ENCODE measurements at regions not wholly inside any gene's neighbourhood (a gene's known extent, or its start where the extent isn't known, plus 50 kb on each side); places are given as distances from the start of the nearest gene placed in this dataset.
A peak's percentile ranks its signal among the peaks of the same experiment; 100 is the strongest.

- peak in 1 of 14 donors; percentile 83 for DNase-seq
Measured at GRCh38 chr2:66850376-66850775, 415.5 kb downstream of the MEIS1 start.

- no peak for DNase-seq
Measured at GRCh38 chr2:66851449-66851872, 416.5 kb downstream of the MEIS1 start.

GRCh38 chr2:66852953-66853352, 418.0 kb downstream of the MEIS1 start:
- DNase-seq = no peak

- no peak for DNase-seq
Measured at GRCh38 chr2:66853585-66853984, 418.7 kb downstream of the MEIS1 start.

- DNase-seq = no peak
Measured at GRCh38 chr2:66854298-66854697, 419.4 kb downstream of the MEIS1 start.

- no peak for DNase-seq
Measured at GRCh38 chr2:66862885-66863650, 428.1 kb downstream of the MEIS1 start.

- no peak for DNase-seq
Measured at GRCh38 chr2:66865161-66865560, 430.2 kb downstream of the MEIS1 start.

GRCh38 chr2:66866331-66867062, 431.6 kb downstream of the MEIS1 start:
- DNase-seq = no peak

- no peak for DNase-seq
Measured at GRCh38 chr2:66867063-66867441, 432.1 kb downstream of the MEIS1 start.

GRCh38 chr2:66869076-66869475, 434.2 kb downstream of the MEIS1 start:
- DNase-seq = no peak

GRCh38 chr2:66872081-66872985, 437.4 kb downstream of the MEIS1 start:
- DNase-seq = no peak

GRCh38 chr2:66872986-66873754, 438.2 kb downstream of the MEIS1 start:
- DNase-seq = no peak

- DNase-seq = no peak
Measured at GRCh38 chr2:66874411-66874810, 439.5 kb downstream of the MEIS1 start.

- DNase-seq = no peak
Measured at GRCh38 chr2:66875941-66876462, 441.1 kb downstream of the MEIS1 start.

- DNase-seq = no peak
Measured at GRCh38 chr2:66885775-66886383, 451.0 kb downstream of the MEIS1 start.

- no peak for DNase-seq
Measured at GRCh38 chr2:66888246-66888645, 453.3 kb downstream of the MEIS1 start.

- DNase-seq = no peak
Measured at GRCh38 chr2:66888791-66889631, 454.1 kb downstream of the MEIS1 start.

- no peak for DNase-seq
Measured at GRCh38 chr2:66889632-66889882, 454.6 kb downstream of the MEIS1 start.

- DNase-seq = no peak
Measured at GRCh38 chr2:66890166-66890742, 455.3 kb downstream of the MEIS1 start.

- DNase-seq = no peak
Measured at GRCh38 chr2:66895206-66895605, 460.3 kb downstream of the MEIS1 start.

All from C1 segment of cervical spinal cord (tissue), 14 donors.